DOHH2 (cell line): ENCODE measurements at regions not wholly inside any gene's neighbourhood (a gene's known extent, or its start where the extent isn't known, plus 50 kb on each side); places are given as distances from the start of the nearest gene placed in this dataset.

Experiments
- H3F3A ChIP-seq: fragments of 200-600 bp; sonication (generic), shearing (Covaris generic); 2 replicates; pipeline ENCODE4 v1.6.0; 2016; ENCODE audit warnings: antibody characterized with exemption, mild to moderate bottlenecking; ENCODE audit not compliant: control insufficient read depth, insufficient read depth
- H3K27ac ChIP-seq: fragments of 200-600 bp; sonication (generic); 2 replicates; pipeline ENCODE4 v1.5.1; 2014; ENCODE audit warnings: low read depth, mild to moderate bottlenecking, low read length, moderate library complexity
- H3K27me3 ChIP-seq: fragments of 200-600 bp; sonication (generic); 2 replicates; pipeline ENCODE4 v1.6.1; 2014; ENCODE audit warnings: mild to moderate bottlenecking, low read length, mixed read lengths; ENCODE audit not compliant: control insufficient read depth
- H3K36me3 ChIP-seq: fragments of 200-600 bp; sonication (generic); 2 replicates; pipeline ENCODE4 v1.6.1; 2014; ENCODE audit warnings: mild to moderate bottlenecking, low read length, moderate library complexity, mixed read lengths; ENCODE audit not compliant: control insufficient read depth
- H3K4me1 ChIP-seq: fragments of 200-600 bp; sonication (generic); 2 replicates; pipeline ENCODE4 v1.6.1; 2014; ENCODE audit warnings: mild to moderate bottlenecking, low read length, mixed read lengths; ENCODE audit not compliant: control insufficient read depth
- H3K4me2 ChIP-seq: fragments of 200-600 bp; sonication (generic); 2 replicates; pipeline ENCODE4 v1.6.0; 2014; ENCODE audit warnings: mild to moderate bottlenecking, low read length, moderate library complexity
- H3K4me3 ChIP-seq: fragments of 200-600 bp; sonication (generic); 2 replicates; pipeline ENCODE4 v1.5.1; 2014; ENCODE audit warnings: mild to moderate bottlenecking, low read length, mixed read lengths
- H3K79me2 ChIP-seq: fragments of 200-600 bp; sonication (generic); 2 replicates; pipeline ENCODE4 v1.6.1; 2014; ENCODE audit warnings: mild to moderate bottlenecking, low read length, mixed read lengths; ENCODE audit not compliant: control insufficient read depth
- H3K9me2 ChIP-seq: fragments of 200-600 bp; sonication (generic); replicated peaks from 2 replicates; pipeline ENCODE4 v1.6.1; 2014; ENCODE audit warnings: mild to moderate bottlenecking, low read length, mixed read lengths; ENCODE audit not compliant: control insufficient read depth
- H3K9me3 ChIP-seq: fragments of 200-600 bp; sonication (generic); 2 replicates; pipeline ENCODE4 v1.6.1; 2014; ENCODE audit warnings: antibody characterized with exemption, low read length, mixed read lengths; ENCODE audit not compliant: control insufficient read depth, insufficient read depth
- H4K20me1 ChIP-seq: fragments of 200-600 bp; sonication (generic); 2 replicates; pipeline ENCODE4 v1.6.0; 2014; ENCODE audit warnings: low read depth, mild to moderate bottlenecking, antibody characterized with exemption, low read length, moderate library complexity; ENCODE audit not compliant: control insufficient read depth, insufficient read depth
- CTCF ChIP-seq: fragments of 200-600 bp; sonication (generic); IDR thresholded peaks from one replicate; pipeline ENCODE4 v1.5.1; 2014; ENCODE audit warnings: antibody characterized with exemption, mild to moderate bottlenecking, low read depth, low read length; ENCODE audit not compliant: poor library complexity, severe bottlenecking
- EZH2phosphoT487 ChIP-seq: fragments of 200-600 bp; sonication (generic); IDR thresholded peaks from 2 replicates; pipeline ENCODE4 v1.6.1; 2017; ENCODE audit warnings: borderline replicate concordance, mild to moderate bottlenecking, antibody characterized with exemption, low read length, moderate library complexity, mixed read lengths

- no peaks in the 10 kb centered on the region for H3K9me2 ChIP-seq
- no peak overlapping the region for H3K27ac ChIP-seq
- no peaks in the 10 kb centered on the region for H4K20me1 ChIP-seq
- H3K9me3 ChIP-seq, result no peaks in the 10 kb centered on the region
- no peaks in the 10 kb centered on the region for H3K36me3 ChIP-seq
- no peaks in the 10 kb centered on the region for H3K79me2 ChIP-seq
- H3K27me3 ChIP-seq, result no peaks in the 10 kb centered on the region
- no peak overlapping the region for H3K4me2 ChIP-seq
- H3K4me1 ChIP-seq, result no peaks in the 10 kb centered on the region
- H3F3A ChIP-seq, result no peaks in the 10 kb centered on the region
- no peak overlapping the region for H3K4me3 ChIP-seq
- TF ChIP-seq EZH2phosphoT487 (no peak), CTCF (no peak)
These were observed 273.1 kb downstream of the NSG2 start for GRCh38 chr5:174318578-174318977.

- no peaks in the 10 kb centered on the region for H4K20me1 ChIP-seq
- H3K9me2 ChIP-seq, result no peaks in the 10 kb centered on the region
- no peaks in the 10 kb centered on the region for H3F3A ChIP-seq
- no peaks in the 10 kb centered on the region for H3K36me3 ChIP-seq
- no peaks in the 10 kb centered on the region for H3K27me3 ChIP-seq
- no peaks in the 10 kb centered on the region for H3K79me2 ChIP-seq
- H3K9me3 ChIP-seq, result no peaks in the 10 kb centered on the region
- H3K4me1 ChIP-seq, result no peaks in the 10 kb centered on the region
- H3K4me3 ChIP-seq, result no peak overlapping the region
- TF ChIP-seq EZH2phosphoT487 (no peak), CTCF (no peak)
- H3K27ac ChIP-seq, result no peak overlapping the region
- no peak overlapping the region for H3K4me2 ChIP-seq
These were observed 274.0 kb downstream of the NSG2 start for GRCh38 chr5:174319551-174319950.

DNA sequence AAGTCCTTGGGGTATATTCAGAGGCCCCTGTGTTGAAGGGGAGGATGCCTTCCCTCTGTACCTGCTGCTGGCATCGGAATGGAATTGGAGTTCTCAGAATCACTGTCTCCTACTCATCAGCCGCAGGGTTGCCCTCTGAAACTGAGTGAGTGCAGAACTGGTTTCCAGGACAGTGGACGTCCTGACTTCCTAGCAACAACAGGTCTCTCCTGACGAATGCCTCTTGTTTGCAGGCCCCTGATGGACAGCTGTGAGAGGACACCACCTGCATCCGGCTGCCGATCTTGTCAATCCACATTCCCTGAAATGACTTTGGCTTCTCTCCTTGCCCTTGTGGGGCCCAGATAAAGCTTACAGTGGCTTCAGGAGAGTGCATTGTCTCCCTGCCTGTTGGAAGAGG lies 274.5 kb downstream of the NSG2 start:
- Histone ChIP-seq H3K27ac (no peak overlapping the region), H4K20me1 (no peaks in the 10 kb centered on the region), H3K4me2 (no peak overlapping the region), H3F3A (no peaks in the 10 kb centered on the region), H3K4me1 (no peaks in the 10 kb centered on the region), H3K79me2 (no peaks in the 10 kb centered on the region), H3K9me3 (no peaks in the 10 kb centered on the region), H3K36me3 (no peaks in the 10 kb centered on the region), H3K9me2 (no peaks in the 10 kb centered on the region), H3K4me3 (no peak overlapping the region), H3K27me3 (no peaks in the 10 kb centered on the region)
- TF ChIP-seq EZH2phosphoT487 (no peak), CTCF (no peak)

GRCh38 chr5:174323878-174324281 lies 278.4 kb downstream of the NSG2 start:
- no peak for TF ChIP-seq EZH2phosphoT487
- TF ChIP-seq CTCF, result no peak
- Histone ChIP-seq H4K20me1 (no peaks in the 10 kb centered on the region), H3K27me3 (no peaks in the 10 kb centered on the region), H3K79me2 (no peaks in the 10 kb centered on the region), H3F3A (no peaks in the 10 kb centered on the region), H3K4me1 (no peaks in the 10 kb centered on the region), H3K27ac (no peak overlapping the region), H3K9me2 (no peaks in the 10 kb centered on the region), H3K36me3 (no peaks in the 10 kb centered on the region), H3K4me2 (no peak overlapping the region), H3K9me3 (no peaks in the 10 kb centered on the region), H3K4me3 (no peak overlapping the region)
